Upper lobe of left lung (tissue), 6 donors: ENCODE measurements at regions not wholly inside any gene's neighbourhood (a gene's known extent, or its start where the extent isn't known, plus 50 kb on each side); places are given as distances from the start of the nearest gene placed in this dataset.

Experiments
- ATAC-seq, 2 donors: fragments of 200-7000 bp; cut with Tn5 transposase; one replicate each; pipeline ENCODE4 v1.9.1; 2022; ENCODE audit warnings: mild to moderate bottlenecking in 2 of 2, moderate library complexity in 2 of 2; ENCODE audit not compliant: low FRiP score in 2 of 2
- DNase-seq, 2 donors: peaks; one replicate each; pipeline ENCODE4 v3.0.0-alpha.2; 2019 to 2020
- H3K27ac ChIP-seq, 4 donors: fragments of 200-600 bp; sonication (generic); one replicate each; pipeline ENCODE4 v1.5.1; 2016 to 2019
- H3K27me3 ChIP-seq, 4 donors: fragments of 200-600 bp; sonication (generic); one replicate each; pipeline ENCODE4 v1.5.1; 2017 to 2019
- H3K36me3 ChIP-seq, 4 donors: fragments of 200-600 bp; sonication (generic); one replicate each; pipeline ENCODE4 v1.5.1; 2016 to 2019
- H3K4me1 ChIP-seq, 4 donors: fragments of 200-600 bp; sonication (generic); one replicate each; pipeline ENCODE4 v1.5.1; 2018 to 2019
- H3K4me3 ChIP-seq, 4 donors: fragments of 200-600 bp; sonication (generic); one replicate each; pipeline ENCODE4 v1.5.1; 2017 to 2019; ENCODE audit warnings: mild to moderate bottlenecking in 2 of 4, moderate library complexity in 1 of 4
- H3K9me3 ChIP-seq, 4 donors: fragments of 200-600 bp; sonication (generic); one replicate each; pipeline ENCODE4 v1.5.1; 2018 to 2019
- EP300 ChIP-seq, 4 donors: sonication (generic); formaldehyde crosslinking; IDR thresholded peaks; one replicate each; pipeline ENCODE4 v1.5.1; 2017; ENCODE audit warnings: antibody characterized with exemption in 4 of 4, control low read depth in 2 of 4
- POLR2A ChIP-seq, 4 donors: fragments of 450-650 bp; IDR thresholded peaks; one replicate each; pipeline ENCODE4 v1.5.1; 2016 to 2017; ENCODE audit warnings: antibody characterized with exemption in 4 of 4, mild to moderate bottlenecking in 2 of 4
- POLR2AphosphoS5 ChIP-seq, 2 donors: sonication (generic); formaldehyde crosslinking; IDR thresholded peaks; one replicate each; pipeline ENCODE4 v1.5.1; 2017; ENCODE audit warnings: antibody characterized with exemption in 2 of 2
- WGBS, 2 donors: methylation state at CpG; one replicate each; pipeline ENCODE4 v1.1.5; 2017 to 2018; 5-methylcytosine and 5-hydroxymethylcytosine counted together
- TF ChIP-seq, protein P1 (sequence below), 6 experiments: fragments of 450-650 bp in 4 of 6; fragments of 200-600 bp in 2 of 6; sonication (generic) in 2 of 6; IDR thresholded peaks; one replicate each; pipeline ENCODE4 v1.5.1; 2016 to 2019; ENCODE audit warnings: antibody characterized with exemption in 6 of 6
- donor health status: DM: no; HTN: no; CAD: no; lungs with moderate emphysema.
- donor health status: DM: no; HTN: yes; CAD: no; lungs with severe emphysema.

GRCh38 chr4:149277705-149278104, 537.9 kb downstream of the IQCM start:
- no peak for TF ChIP-seq EP300 (IDR thresholded peaks at IDR 0.05)
- no peak overlapping the region for H3K27ac ChIP-seq
- H3K4me3 ChIP-seq = no peak overlapping the region
- DNase-seq (no peak), ATAC-seq (no peak)
- no peaks in the 10 kb centered on the region for H3K36me3 ChIP-seq
- no peaks in the 10 kb centered on the region for H3K4me1 ChIP-seq
- 89 to 93% methylated on average over 2 of the region's 2 CpGs for WGBS, 2 donors
- peaks cover 0 to 3% (median 0%) of the 10 kb centered on the region in 4 donors for H3K9me3 ChIP-seq
- no peaks in the 10 kb centered on the region for H3K27me3 ChIP-seq

GRCh38 chr4:149269835-149270234, 545.8 kb downstream of the IQCM start:
- Histone ChIP-seq H3K27me3 (no peaks in the 10 kb centered on the region), H3K36me3 (no peaks in the 10 kb centered on the region), H3K4me3 (no peak overlapping the region), H3K27ac (no peak overlapping the region), H3K9me3 (no peaks in the 10 kb centered on the region), H3K4me1 (no peaks in the 10 kb centered on the region)
- TF ChIP-seq POLR2AphosphoS5 (IDR thresholded peaks at IDR 0.05) (no peak), POLR2A (IDR thresholded peaks at IDR 0.05) (no peak)
- DNase-seq (no peak), ATAC-seq (no peak)
- 97 to 98% methylated on average over 1 of the region's 1 CpG for WGBS, 2 donors

DNA sequence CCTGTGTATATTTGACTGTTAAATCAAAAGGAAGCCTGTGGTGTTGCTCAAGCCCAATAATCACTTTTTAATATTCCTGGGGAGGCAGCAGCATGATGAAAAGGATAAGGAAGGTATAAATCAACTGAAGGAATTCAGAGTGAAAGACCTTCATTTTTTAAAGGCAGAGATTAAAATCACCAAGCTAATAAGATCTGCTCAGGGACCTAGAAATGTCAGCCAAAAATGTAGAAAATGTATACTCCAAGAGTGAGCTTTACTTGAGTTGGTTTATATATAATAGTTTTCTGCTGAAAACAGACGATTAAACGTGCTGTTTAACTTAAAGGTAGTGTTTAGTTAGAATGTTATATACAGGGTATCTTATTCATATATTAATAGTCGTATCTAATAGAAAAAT, 549.3 kb downstream of the IQCM start:
- WGBS, 2 donors = 60 to 73% methylated on average over 3 of the region's 3 CpGs
- H3K4me1 ChIP-seq = no peaks in the 10 kb centered on the region
- no peaks in the 10 kb centered on the region for H3K36me3 ChIP-seq
- ATAC-seq = no peak
- H3K9me3 ChIP-seq = no peaks in the 10 kb centered on the region
- no peaks in the 10 kb centered on the region for H3K27me3 ChIP-seq
- H3K4me3 ChIP-seq = no peak overlapping the region
- no peak overlapping the region for H3K27ac ChIP-seq
- TF ChIP-seq EP300 (IDR thresholded peaks at IDR 0.05) (no peak), POLR2A (IDR thresholded peaks at IDR 0.05) (no peak)
- DNase-seq = no peak

- no peak for TF ChIP-seq POLR2AphosphoS5 (IDR thresholded peaks at IDR 0.05)
- no peak for TF ChIP-seq POLR2A (IDR thresholded peaks at IDR 0.05)
- TF ChIP-seq, protein P1, sequence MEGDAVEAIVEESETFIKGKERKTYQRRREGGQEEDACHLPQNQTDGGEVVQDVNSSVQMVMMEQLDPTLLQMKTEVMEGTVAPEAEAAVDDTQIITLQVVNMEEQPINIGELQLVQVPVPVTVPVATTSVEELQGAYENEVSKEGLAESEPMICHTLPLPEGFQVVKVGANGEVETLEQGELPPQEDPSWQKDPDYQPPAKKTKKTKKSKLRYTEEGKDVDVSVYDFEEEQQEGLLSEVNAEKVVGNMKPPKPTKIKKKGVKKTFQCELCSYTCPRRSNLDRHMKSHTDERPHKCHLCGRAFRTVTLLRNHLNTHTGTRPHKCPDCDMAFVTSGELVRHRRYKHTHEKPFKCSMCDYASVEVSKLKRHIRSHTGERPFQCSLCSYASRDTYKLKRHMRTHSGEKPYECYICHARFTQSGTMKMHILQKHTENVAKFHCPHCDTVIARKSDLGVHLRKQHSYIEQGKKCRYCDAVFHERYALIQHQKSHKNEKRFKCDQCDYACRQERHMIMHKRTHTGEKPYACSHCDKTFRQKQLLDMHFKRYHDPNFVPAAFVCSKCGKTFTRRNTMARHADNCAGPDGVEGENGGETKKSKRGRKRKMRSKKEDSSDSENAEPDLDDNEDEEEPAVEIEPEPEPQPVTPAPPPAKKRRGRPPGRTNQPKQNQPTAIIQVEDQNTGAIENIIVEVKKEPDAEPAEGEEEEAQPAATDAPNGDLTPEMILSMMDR (IDR thresholded peaks at IDR 0.05) = no peak
- TF ChIP-seq EP300 (IDR thresholded peaks at IDR 0.05) = no peak
- Histone ChIP-seq H3K27ac (no peak overlapping the region), H3K27me3 (no peaks in the 10 kb centered on the region), H3K36me3 (no peaks in the 10 kb centered on the region), H3K4me1 (no peaks in the 10 kb centered on the region), H3K9me3 (no peaks in the 10 kb centered on the region), H3K4me3 (no peak overlapping the region)
- ATAC-seq = no peak
- 58 to 86% methylated on average over 3 of the region's 3 CpGs for WGBS, 2 donors
- DNase-seq = no peak
These were observed 550.0 kb downstream of the IQCM start for GRCh38 chr4:149265645-149266044.

DNA sequence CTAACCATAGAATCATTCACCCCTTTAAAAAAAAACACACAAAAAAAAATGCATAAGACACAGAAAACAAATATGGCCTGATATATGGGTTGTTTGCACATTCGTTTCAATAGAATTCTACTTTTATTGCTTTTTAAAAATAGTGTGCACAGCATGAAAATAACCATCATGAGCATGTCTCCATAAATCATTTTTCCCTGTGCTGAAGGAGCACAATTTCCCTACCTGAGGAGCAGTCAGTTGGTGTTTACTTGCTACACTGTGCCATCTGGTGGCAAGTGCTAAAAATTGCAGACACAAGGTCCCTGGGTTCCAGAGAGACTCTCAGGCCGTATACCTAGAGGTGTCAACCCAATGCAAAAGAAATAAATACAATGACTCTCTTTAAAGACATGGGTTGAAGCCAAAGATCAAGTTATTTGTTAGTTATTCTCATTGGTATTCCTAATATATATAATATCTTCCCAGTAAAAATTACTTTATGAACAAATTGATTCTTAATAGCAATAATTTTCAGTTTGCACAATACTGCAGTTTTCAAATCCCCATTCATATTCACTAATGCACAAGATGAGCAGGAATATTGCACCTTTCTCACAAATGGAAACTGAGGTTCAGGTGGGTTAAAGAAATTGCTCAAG, 551.4 kb downstream of the IQCM start:
- no peaks in the 10 kb centered on the region for H3K36me3 ChIP-seq
- 46 to 55% methylated on average over 2 of the region's 2 CpGs for WGBS, 2 donors
- peak in 1 of 2 donors; percentile 37 for DNase-seq
- H3K9me3 ChIP-seq = no peaks in the 10 kb centered on the region
- ATAC-seq = peak; percentile 30 to 73
- no peaks in the 10 kb centered on the region for H3K4me1 ChIP-seq
- H3K27ac ChIP-seq = no peak overlapping the region
- TF ChIP-seq, protein P1 (IDR thresholded peaks at IDR 0.05) = peak; percentile 14 to 66 (median 48)
- no peak for TF ChIP-seq POLR2AphosphoS5 (IDR thresholded peaks at IDR 0.05)
- no peaks in the 10 kb centered on the region for H3K27me3 ChIP-seq
- no peak overlapping the region for H3K4me3 ChIP-seq

DNA sequence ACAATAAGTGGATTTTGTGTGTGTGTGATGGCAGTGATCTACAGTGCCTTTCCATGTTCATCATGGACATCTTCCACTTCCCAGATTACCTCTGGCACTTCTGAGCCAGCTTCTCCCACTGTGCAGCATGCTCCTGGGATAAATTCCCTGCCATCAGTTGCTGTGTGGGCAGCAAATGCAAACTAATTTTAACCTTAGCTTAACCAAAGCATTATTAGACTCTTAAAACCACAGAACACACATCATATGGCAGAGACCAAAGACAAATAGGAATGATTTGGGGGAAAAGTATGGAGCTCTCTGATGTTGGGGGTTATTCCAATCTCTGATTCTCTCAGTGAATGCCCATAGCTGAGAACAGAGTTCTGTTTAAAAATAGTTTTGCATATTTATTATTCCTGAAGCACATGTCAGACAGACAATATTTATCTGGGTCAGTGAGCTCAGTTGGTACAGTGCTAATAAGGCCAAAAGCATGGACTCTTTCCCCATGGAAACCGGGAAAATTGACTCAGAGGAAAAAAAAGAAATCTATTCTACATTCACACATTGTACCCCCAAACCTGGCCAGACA, 567.4 kb downstream of the IQCM start:
- ATAC-seq = no peak
- 70 to 82% methylated on average over 1 of the region's 1 CpG for WGBS, 2 donors
- TF ChIP-seq, protein P1 (IDR thresholded peaks at IDR 0.05) = no peak
- TF ChIP-seq POLR2A (IDR thresholded peaks at IDR 0.05) (no peak), POLR2AphosphoS5 (IDR thresholded peaks at IDR 0.05) (no peak), EP300 (IDR thresholded peaks at IDR 0.05) (no peak)
- Histone ChIP-seq H3K4me1 (no peaks in the 10 kb centered on the region), H3K27ac (no peak overlapping the region), H3K36me3 (no peaks in the 10 kb centered on the region), H3K27me3 (no peaks in the 10 kb centered on the region), H3K4me3 (no peak overlapping the region), H3K9me3 (no peaks in the 10 kb centered on the region)
- no peak for DNase-seq
